Kidney epithelial cell (primary cell): ENCODE measurements at regions not wholly inside any gene's neighbourhood (a gene's known extent, or its start where the extent isn't known, plus 50 kb on each side); places are given as distances from the start of the nearest gene placed in this dataset.

Experiments
- DNase-seq: peaks from one replicate; pipeline ENCODE4 v3.0.0-alpha.2; 2010; ENCODE audit warnings: low read depth
- H3K27me3 ChIP-seq: 2 replicates; pipeline ENCODE4 v1.6.0; 2011; ENCODE audit warnings: low read length; ENCODE audit not compliant: control insufficient read depth, insufficient read depth
- H3K36me3 ChIP-seq: 2 replicates; pipeline ENCODE4 v1.5.1; 2011; ENCODE audit warnings: low read length; ENCODE audit not compliant: control insufficient read depth, insufficient read depth
- H3K4me3 ChIP-seq: 2 replicates; pipeline ENCODE4 v1.5.1; 2011; ENCODE audit warnings: low read depth, mild to moderate bottlenecking, control low read depth, low read length
- TF ChIP-seq, protein P1 (sequence below): IDR thresholded peaks from 2 replicates; pipeline ENCODE4 v1.5.1; 2011; ENCODE audit warnings: mild to moderate bottlenecking, moderate library complexity, low read length, control low read depth, inconsistent platforms; ENCODE audit not compliant: insufficient read depth, poor library complexity, severe bottlenecking

GRCh38 chr14:97709552-97709951 is 912.4 kb downstream of the VRK1 start:
- H3K27me3 ChIP-seq: no peaks in the 10 kb centered on the region
- H3K4me3 ChIP-seq: no peak overlapping the region
- DNase-seq: no peak
- no peaks in the 10 kb centered on the region for H3K36me3 ChIP-seq
- TF ChIP-seq, protein P1, sequence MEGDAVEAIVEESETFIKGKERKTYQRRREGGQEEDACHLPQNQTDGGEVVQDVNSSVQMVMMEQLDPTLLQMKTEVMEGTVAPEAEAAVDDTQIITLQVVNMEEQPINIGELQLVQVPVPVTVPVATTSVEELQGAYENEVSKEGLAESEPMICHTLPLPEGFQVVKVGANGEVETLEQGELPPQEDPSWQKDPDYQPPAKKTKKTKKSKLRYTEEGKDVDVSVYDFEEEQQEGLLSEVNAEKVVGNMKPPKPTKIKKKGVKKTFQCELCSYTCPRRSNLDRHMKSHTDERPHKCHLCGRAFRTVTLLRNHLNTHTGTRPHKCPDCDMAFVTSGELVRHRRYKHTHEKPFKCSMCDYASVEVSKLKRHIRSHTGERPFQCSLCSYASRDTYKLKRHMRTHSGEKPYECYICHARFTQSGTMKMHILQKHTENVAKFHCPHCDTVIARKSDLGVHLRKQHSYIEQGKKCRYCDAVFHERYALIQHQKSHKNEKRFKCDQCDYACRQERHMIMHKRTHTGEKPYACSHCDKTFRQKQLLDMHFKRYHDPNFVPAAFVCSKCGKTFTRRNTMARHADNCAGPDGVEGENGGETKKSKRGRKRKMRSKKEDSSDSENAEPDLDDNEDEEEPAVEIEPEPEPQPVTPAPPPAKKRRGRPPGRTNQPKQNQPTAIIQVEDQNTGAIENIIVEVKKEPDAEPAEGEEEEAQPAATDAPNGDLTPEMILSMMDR: no peak

- TF ChIP-seq, protein P1: no peak
- DNase-seq: no peak
- Histone ChIP-seq H3K27me3 (no peaks in the 10 kb centered on the region), H3K4me3 (no peak overlapping the region), H3K36me3 (no peaks in the 10 kb centered on the region)
Measured at GRCh38 chr14:97710726-97711125, 913.5 kb downstream of the VRK1 start.

DNA sequence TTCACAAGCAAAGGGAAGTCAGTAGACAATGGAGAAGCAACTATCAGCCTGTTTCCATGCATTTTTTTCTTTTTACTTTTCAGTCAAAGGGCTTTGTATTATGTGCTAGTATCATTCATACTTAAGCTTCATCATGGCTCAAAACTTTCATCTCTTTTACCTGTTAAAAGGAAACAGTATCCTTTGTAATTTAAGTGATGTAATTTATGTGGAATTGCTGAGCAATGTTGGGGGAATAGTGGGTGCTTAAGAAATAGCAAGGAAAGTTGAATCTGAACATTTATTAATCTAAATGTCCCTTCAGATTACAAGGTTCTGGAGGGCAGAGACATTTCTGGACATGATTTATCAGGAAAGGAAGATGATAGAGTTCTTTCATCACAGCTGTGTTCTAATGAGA is 915.3 kb downstream of the VRK1 start:
- no peak overlapping the region for H3K4me3 ChIP-seq
- no peak for DNase-seq
- TF ChIP-seq, protein P1: no peak
- no peaks in the 10 kb centered on the region for H3K36me3 ChIP-seq
- no peaks in the 10 kb centered on the region for H3K27me3 ChIP-seq

- Histone ChIP-seq H3K36me3 (no peaks in the 10 kb centered on the region), H3K4me3 (no peak overlapping the region), H3K27me3 (no peaks in the 10 kb centered on the region)
- DNase-seq: peak; percentile 56
- TF ChIP-seq, protein P1: no peak
Measured at GRCh38 chr14:97713023-97713422, 915.8 kb downstream of the VRK1 start.

GRCh38 chr14:97718886-97719442 is 921.8 kb downstream of the VRK1 start:
- no peak for DNase-seq
- H3K36me3 ChIP-seq: no peaks in the 10 kb centered on the region
- TF ChIP-seq, protein P1: no peak

GRCh38 chr14:97719931-97720330 is 922.7 kb downstream of the VRK1 start:
- Histone ChIP-seq H3K36me3 (no peaks in the 10 kb centered on the region), H3K27me3 (no peaks in the 10 kb centered on the region), H3K4me3 (no peak overlapping the region)
- DNase-seq: no peak
- TF ChIP-seq, protein P1: no peak

More at GRCh38 chr14:97718886-97719442, 921.8 kb downstream of the VRK1 start:
- Histone ChIP-seq H3K4me3 (no peak overlapping the region), H3K27me3 (no peaks in the 10 kb centered on the region)
